SK-N-SH treated with all-trans-retinoic acid at 6 μM for 48 hours (cell line): ENCODE measurements at regions not wholly inside any gene's neighbourhood (a gene's known extent, or its start where the extent isn't known, plus 50 kb on each side); places are given as distances from the start of the nearest gene placed in this dataset.

Experiments used
- ARNTL ChIP-seq: fragments of 450-650 bp; formaldehyde crosslinking; IDR thresholded peaks from 2 replicates; pipeline ENCODE4 v1.5.0; 2020; ENCODE audit warnings: low read depth, mild to moderate bottlenecking, moderate library complexity, borderline replicate concordance
- CREB5 ChIP-seq: fragments of 250-450 bp; sonication (Bioruptor Pico); IDR thresholded peaks from 2 replicates; pipeline ENCODE4 v1.5.1; 2020; ENCODE audit warnings: low read depth, mild to moderate bottlenecking, moderate library complexity
- ESRRG ChIP-seq: fragments of 250-450 bp; sonication (Bioruptor Pico); IDR thresholded peaks from 2 replicates; pipeline ENCODE4 v1.6.1; 2021; ENCODE audit warnings: mild to moderate bottlenecking
- PATZ1 ChIP-seq: fragments of 250-450 bp; sonication (Bioruptor Pico); IDR thresholded peaks from 2 replicates; pipeline ENCODE4 v1.8.0; 2020; ENCODE audit warnings: mild to moderate bottlenecking, moderate library complexity, borderline replicate concordance
- TOX ChIP-seq: fragments of 250-450 bp; sonication (Bioruptor Pico); IDR thresholded peaks from 2 replicates; pipeline ENCODE4 v1.8.0; 2021; ENCODE audit warnings: mild to moderate bottlenecking, moderate library complexity, borderline replicate concordance
- ZC3H10 ChIP-seq: fragments of 250-450 bp; sonication (Bioruptor Pico); IDR thresholded peaks from 2 replicates; pipeline ENCODE4 v1.5.1; 2021; ENCODE audit warnings: mild to moderate bottlenecking, moderate library complexity

- TF ChIP-seq ARNTL (CRISPR knock-in tag) = no peak
- no peak for TF ChIP-seq ESRRG
- no peak for TF ChIP-seq ZC3H10
- TF ChIP-seq TOX = no peak
- no peak for TF ChIP-seq PATZ1 (CRISPR knock-in tag)
- TF ChIP-seq CREB5 (CRISPR knock-in tag) = no peak
These were observed 53.1 kb upstream of the ZNRF2 start for GRCh38 chr7:30231271-30231670.
